ENCODE measurements at regions not wholly inside any gene's neighbourhood (a gene's known extent, or its start where the extent isn't known, plus 50 kb on each side); places are given as distances from the start of the nearest gene placed in this dataset.

DNA sequence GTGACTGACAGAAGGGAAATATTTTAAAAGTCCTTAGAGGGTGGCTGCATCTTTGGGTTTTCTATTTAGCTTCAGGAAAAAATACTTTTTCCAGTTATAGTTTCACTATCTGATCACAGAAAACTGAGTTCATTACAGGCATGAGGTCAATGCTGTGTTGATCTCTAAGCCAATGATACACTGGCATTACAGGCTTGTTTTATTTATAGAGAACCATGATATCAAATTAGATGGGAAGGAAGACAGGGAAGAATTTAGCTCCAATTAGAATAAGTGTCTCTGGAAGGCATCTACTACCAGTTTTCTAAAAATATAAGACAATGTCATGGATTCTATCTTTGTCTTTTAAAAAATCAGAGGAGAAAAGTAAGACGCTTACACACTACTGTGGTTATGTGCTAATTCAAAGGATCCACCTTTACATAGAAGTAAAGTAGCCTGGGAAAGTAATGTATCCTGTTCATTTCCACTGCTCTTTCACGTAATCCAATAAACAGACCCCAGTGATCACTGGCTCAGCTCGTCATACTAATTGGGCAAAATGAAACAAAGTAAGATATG lies 344.5 kb upstream of the PPARGC1A start:
- TF ChIP-seq, protein P1, sequence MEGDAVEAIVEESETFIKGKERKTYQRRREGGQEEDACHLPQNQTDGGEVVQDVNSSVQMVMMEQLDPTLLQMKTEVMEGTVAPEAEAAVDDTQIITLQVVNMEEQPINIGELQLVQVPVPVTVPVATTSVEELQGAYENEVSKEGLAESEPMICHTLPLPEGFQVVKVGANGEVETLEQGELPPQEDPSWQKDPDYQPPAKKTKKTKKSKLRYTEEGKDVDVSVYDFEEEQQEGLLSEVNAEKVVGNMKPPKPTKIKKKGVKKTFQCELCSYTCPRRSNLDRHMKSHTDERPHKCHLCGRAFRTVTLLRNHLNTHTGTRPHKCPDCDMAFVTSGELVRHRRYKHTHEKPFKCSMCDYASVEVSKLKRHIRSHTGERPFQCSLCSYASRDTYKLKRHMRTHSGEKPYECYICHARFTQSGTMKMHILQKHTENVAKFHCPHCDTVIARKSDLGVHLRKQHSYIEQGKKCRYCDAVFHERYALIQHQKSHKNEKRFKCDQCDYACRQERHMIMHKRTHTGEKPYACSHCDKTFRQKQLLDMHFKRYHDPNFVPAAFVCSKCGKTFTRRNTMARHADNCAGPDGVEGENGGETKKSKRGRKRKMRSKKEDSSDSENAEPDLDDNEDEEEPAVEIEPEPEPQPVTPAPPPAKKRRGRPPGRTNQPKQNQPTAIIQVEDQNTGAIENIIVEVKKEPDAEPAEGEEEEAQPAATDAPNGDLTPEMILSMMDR (conservative IDR thresholded peaks at IDR 0.05; ENCODE audit: control insufficient read depth, insufficient read depth, low read depth, low read length) = no peak
- no peak overlapping the region for H3K4me3 ChIP-seq (ENCODE audit: control insufficient read depth, low read depth, low read length)
- no peak for DNase-seq (ENCODE audit: low read depth)

GRCh38 chr4:24230955-24231354 lies 341.1 kb upstream of the PPARGC1A start:
- DNase-seq (ENCODE audit: low read depth) = no peak
- TF ChIP-seq, protein P1 (conservative IDR thresholded peaks at IDR 0.05; ENCODE audit: control insufficient read depth, insufficient read depth, low read depth, low read length) = no peak
- H3K4me3 ChIP-seq (ENCODE audit: control insufficient read depth, low read depth, low read length) = no peak overlapping the region

- no peak overlapping the region for H3K4me3 ChIP-seq (ENCODE audit: control insufficient read depth, low read depth, low read length)
- peak; percentile 89 for DNase-seq (ENCODE audit: low read depth)
- TF ChIP-seq, protein P1 (conservative IDR thresholded peaks at IDR 0.05; ENCODE audit: control insufficient read depth, insufficient read depth, low read depth, low read length) = no peak
Measured at GRCh38 chr4:24229978-24230377, 340.1 kb upstream of the PPARGC1A start.

GRCh38 chr4:24228692-24229091 lies 338.8 kb upstream of the PPARGC1A start:
- H3K4me3 ChIP-seq (ENCODE audit: control insufficient read depth, low read depth, low read length) = no peak overlapping the region
- TF ChIP-seq, protein P1 (conservative IDR thresholded peaks at IDR 0.05; ENCODE audit: control insufficient read depth, insufficient read depth, low read depth, low read length) = no peak
- no peak for DNase-seq (ENCODE audit: low read depth)

DNA sequence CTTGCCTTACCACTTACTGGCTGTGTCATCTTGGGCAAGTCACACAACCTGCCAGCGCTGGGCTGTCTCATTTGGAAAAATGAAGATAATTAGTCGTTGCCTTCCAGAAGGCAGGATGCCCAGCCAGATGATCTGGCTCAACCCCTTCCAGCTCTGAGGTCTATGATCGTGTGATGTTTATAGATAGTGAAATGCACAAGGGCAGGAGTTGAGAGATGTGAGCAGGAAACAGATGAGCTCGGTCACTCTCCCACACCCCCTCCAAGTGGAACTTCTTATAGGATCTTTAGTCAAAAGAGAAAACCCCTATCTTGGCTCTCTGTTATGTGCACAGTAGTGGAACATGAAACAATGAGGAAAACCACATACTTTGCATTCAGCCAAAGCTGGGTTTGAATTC lies 336.8 kb upstream of the PPARGC1A start:
- TF ChIP-seq, protein P1 (conservative IDR thresholded peaks at IDR 0.05; ENCODE audit: control insufficient read depth, insufficient read depth, low read depth, low read length) = no peak
- peak; percentile 76 for DNase-seq (ENCODE audit: low read depth)
- H3K4me3 ChIP-seq (ENCODE audit: control insufficient read depth, low read depth, low read length) = no peak overlapping the region

DNA sequence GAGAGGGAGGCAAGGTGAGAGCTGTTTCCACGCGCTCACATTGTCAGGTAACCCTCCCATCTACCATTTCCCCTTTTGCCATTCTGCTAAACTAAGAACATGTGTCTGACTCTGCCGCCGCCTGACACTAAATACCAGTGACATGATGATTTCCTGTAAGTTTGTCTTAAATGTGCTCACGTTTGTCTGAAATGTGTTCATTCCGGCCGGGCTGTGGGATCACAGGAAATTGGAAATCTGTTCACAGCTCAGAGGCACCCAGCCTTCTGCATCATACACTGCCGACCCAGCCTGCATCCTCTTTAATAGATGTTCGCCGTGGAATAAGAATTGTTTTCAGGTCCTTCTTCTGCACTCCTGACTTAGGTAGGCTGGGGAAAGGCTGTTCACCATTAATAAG lies 336.2 kb upstream of the PPARGC1A start:
- TF ChIP-seq, protein P1 (conservative IDR thresholded peaks at IDR 0.05; ENCODE audit: control insufficient read depth, insufficient read depth, low read depth, low read length) = no peak
- peak; percentile 72 for DNase-seq (ENCODE audit: low read depth)
- H3K4me3 ChIP-seq (ENCODE audit: control insufficient read depth, low read depth, low read length) = no peak overlapping the region

- H3K4me3 ChIP-seq (ENCODE audit: control insufficient read depth, low read depth, low read length) = no peak overlapping the region
- no peak for DNase-seq (ENCODE audit: low read depth)
- TF ChIP-seq, protein P1 (conservative IDR thresholded peaks at IDR 0.05; ENCODE audit: control insufficient read depth, insufficient read depth, low read depth, low read length) = no peak
Measured at GRCh38 chr4:24224446-24224845, 334.6 kb upstream of the PPARGC1A start.
